GM12878 (cell line): ENCODE measurements at regions not wholly inside any gene's neighbourhood (a gene's known extent, or its start where the extent isn't known, plus 50 kb on each side); places are given as distances from the start of the nearest gene placed in this dataset.

Experiments used
- CBX5 ChIP-seq: sonication (generic); IDR thresholded peaks from 2 replicates; pipeline ENCODE4 v1.6.1; 2016; ENCODE audit warnings: low read depth, moderate library complexity, mild to moderate bottlenecking, inconsistent platforms
- CHD1 ChIP-seq: IDR thresholded peaks from 2 replicates; pipeline ENCODE4 v1.6.1; 2012; ENCODE audit warnings: low read depth, low read length, improper control_type of control experiment
- CTCF ChIP-seq, 3 experiments: IDR thresholded peaks in 2 of 3; conservative IDR thresholded peaks in 1 of 3; 2 replicates each; pipeline ENCODE4 v1.5.1; 2011; ENCODE audit warnings: low read depth in 3 of 3, low read length in 3 of 3, mild to moderate bottlenecking in 3 of 3, control low read depth in 2 of 3, moderate library complexity in 2 of 3, inconsistent platforms in 1 of 3, mixed read lengths in 1 of 3; ENCODE audit not compliant: control insufficient read depth in 2 of 3, insufficient read depth in 1 of 3; ENCODE audit errors: extremely low read depth in 1 of 3
- EZH2 ChIP-seq: IDR thresholded peaks from 2 replicates; pipeline ENCODE4 v1.6.1; 2012; ENCODE audit warnings: low read depth, mild to moderate bottlenecking, control low read depth, inconsistent platforms, low read length, borderline replicate concordance; ENCODE audit not compliant: control insufficient read depth
- MXI1 ChIP-seq: fragments of 150-350 bp; IDR thresholded peaks from 2 replicates; pipeline ENCODE4 v1.6.1; 2011; ENCODE audit warnings: low read depth, mild to moderate bottlenecking, inconsistent platforms, low read length, improper control_type of control experiment
- ZNF274 ChIP-seq: IDR thresholded peaks from one replicate; pipeline ENCODE4 v1.8.0; 2011; ENCODE audit not compliant: insufficient read length, insufficient read depth

GRCh38 chr6:153437193-153437592, 306.1 kb upstream of the RGS17 start:
- TF ChIP-seq CTCF (IDR thresholded peaks at IDR 0.05 in 2 of 3, conservative IDR thresholded peaks at IDR 0.05 in 1 of 3; ENCODE audit: control insufficient read depth in 2 of 3, extremely low read depth in 1 of 3, insufficient read depth in 1 of 3, low read depth in 3 of 3, low read length in 3 of 3) (no peak), CHD1 (no peak), EZH2 (no peak), ZNF274 (no peak), CBX5 (no peak), MXI1 (no peak)
